Hepatocyte (in vitro differentiated cells): ENCODE measurements at regions not wholly inside any gene's neighbourhood (a gene's known extent, or its start where the extent isn't known, plus 50 kb on each side); places are given as distances from the start of the nearest gene placed in this dataset.

Experiments
- DNase-seq: peaks from one replicate; pipeline ENCODE4 v3.0.0-alpha.2; 2016; ENCODE audit warnings: low spot score
- H2AFZ ChIP-seq: fragments of 200-600 bp; sonication (generic); 2 replicates; pipeline ENCODE4 v1.6.0; 2016; ENCODE audit warnings: antibody characterized with exemption, mild to moderate bottlenecking
- H3K27ac ChIP-seq: fragments of 200-600 bp; sonication (generic); 2 replicates; pipeline ENCODE4 v1.5.1; 2016; ENCODE audit warnings: mild to moderate bottlenecking
- H3K27me3 ChIP-seq: fragments of 200-600 bp; sonication (generic); 2 replicates; pipeline ENCODE4 v1.6.1; 2016
- H3K36me3 ChIP-seq: fragments of 200-600 bp; sonication (generic); replicated peaks from 2 replicates; pipeline ENCODE4 v1.5.1; 2016; ENCODE audit warnings: low read depth; ENCODE audit not compliant: insufficient read depth
- H3K4me1 ChIP-seq: fragments of 200-600 bp; sonication (generic); 2 replicates; pipeline ENCODE4 v1.5.1; 2016; ENCODE audit warnings: mild to moderate bottlenecking, moderate library complexity; ENCODE audit not compliant: insufficient read depth
- H3K4me2 ChIP-seq: fragments of 200-600 bp; sonication (generic); 2 replicates; pipeline ENCODE4 v1.6.0; 2016
- H3K4me3 ChIP-seq: fragments of 200-600 bp; sonication (generic); 2 replicates; pipeline ENCODE4 v1.5.1; 2016; ENCODE audit warnings: mild to moderate bottlenecking
- H3K79me2 ChIP-seq: fragments of 200-600 bp; sonication (generic); 2 replicates; pipeline ENCODE4 v1.6.0; 2017; ENCODE audit warnings: mild to moderate bottlenecking
- H3K9me2 ChIP-seq: fragments of 200-600 bp; sonication (generic); replicated peaks from 2 replicates; pipeline ENCODE4 v1.6.0; 2017; ENCODE audit warnings: mild to moderate bottlenecking; ENCODE audit not compliant: insufficient read depth
- H3K9me3 ChIP-seq: fragments of 200-600 bp; sonication (generic); 2 replicates; pipeline ENCODE4 v1.5.1; 2016; ENCODE audit warnings: low read depth, mild to moderate bottlenecking
- H4K20me1 ChIP-seq: fragments of 200-600 bp; sonication (generic); 2 replicates; pipeline ENCODE4 v1.6.0; 2016; ENCODE audit warnings: mild to moderate bottlenecking; ENCODE audit not compliant: insufficient read depth, poor library complexity, severe bottlenecking
- CTCF ChIP-seq: fragments of 200-600 bp; sonication (generic); IDR thresholded peaks from 2 replicates; pipeline ENCODE4 v1.5.1; 2016; ENCODE audit warnings: antibody characterized with exemption, mild to moderate bottlenecking; ENCODE audit not compliant: poor library complexity
- EZH2 ChIP-seq: fragments of 200-600 bp; sonication (generic); IDR thresholded peaks from 2 replicates; pipeline ENCODE4 v1.6.1; 2016; ENCODE audit warnings: antibody characterized with exemption, mild to moderate bottlenecking, borderline replicate concordance
- EZH2phosphoT487 ChIP-seq: fragments of 200-600 bp; sonication (generic); IDR thresholded peaks from one replicate; pipeline ENCODE4 v1.6.1; 2018; ENCODE audit warnings: antibody characterized with exemption, mild to moderate bottlenecking, low read depth, moderate library complexity; ENCODE audit not compliant: unreplicated experiment, severe bottlenecking
- WGBS: methylation state at CpG from one replicate; pipeline ENCODE4 v1.1.6; 2016; ENCODE audit warnings: low lambda C conversion rate; ENCODE audit errors: missing lambda C conversion rate; 5-methylcytosine and 5-hydroxymethylcytosine counted together

GRCh38 chr4:163680386-163681098 is 186.1 kb downstream of the TMA16 start:
- Histone ChIP-seq H3K4me2 (no peak overlapping the region), H2AFZ (no peak overlapping the region), H3K27me3 (no peaks in the 10 kb centered on the region), H3K79me2 (no peaks in the 10 kb centered on the region), H3K4me1 (no peaks in the 10 kb centered on the region), H3K27ac (no peak overlapping the region), H3K9me2 (no peaks in the 10 kb centered on the region), H3K9me3 (no peaks in the 10 kb centered on the region), H3K4me3 (no peak overlapping the region), H3K36me3 (no peaks in the 10 kb centered on the region), H4K20me1 (no peaks in the 10 kb centered on the region)
- DNase-seq: no peak
- 52% methylated on average over 1 of the region's 1 CpG for WGBS
- TF ChIP-seq EZH2 (no peak), CTCF (no peak), EZH2phosphoT487 (no peak)

- Histone ChIP-seq H3K4me3 (no peak overlapping the region), H2AFZ (no peak overlapping the region)
These were observed 186.8 kb downstream of the TMA16 start for GRCh38 chr4:163681208-163681821.

GRCh38 chr4:163688856-163689255 is 194.4 kb downstream of the TMA16 start:
- Histone ChIP-seq H4K20me1 (no peaks in the 10 kb centered on the region), H3K4me2 (no peak overlapping the region), H3K4me3 (no peak overlapping the region), H3K9me2 (no peaks in the 10 kb centered on the region), H3K27ac (no peak overlapping the region), H3K27me3 (no peaks in the 10 kb centered on the region), H3K4me1 (no peaks in the 10 kb centered on the region), H3K9me3 (no peaks in the 10 kb centered on the region), H3K79me2 (no peaks in the 10 kb centered on the region), H2AFZ (no peak overlapping the region), H3K36me3 (no peaks in the 10 kb centered on the region)
- no peak for DNase-seq
- TF ChIP-seq CTCF (no peak), EZH2phosphoT487 (no peak), EZH2 (no peak)

More at GRCh38 chr4:163681208-163681821, 186.8 kb downstream of the TMA16 start:
- H3K4me2 ChIP-seq: no peak overlapping the region
- H4K20me1 ChIP-seq: no peaks in the 10 kb centered on the region
- H3K79me2 ChIP-seq: no peaks in the 10 kb centered on the region
- H3K9me2 ChIP-seq: no peaks in the 10 kb centered on the region
- peak; percentile 80 for DNase-seq
- TF ChIP-seq CTCF: peak; percentile 54
- no peak for TF ChIP-seq EZH2
- no peaks in the 10 kb centered on the region for H3K27me3 ChIP-seq
- H3K9me3 ChIP-seq: no peaks in the 10 kb centered on the region
- H3K4me1 ChIP-seq: no peaks in the 10 kb centered on the region
- 35% methylated on average over 2 of the region's 2 CpGs for WGBS
- no peak overlapping the region for H3K27ac ChIP-seq
- H3K36me3 ChIP-seq: no peaks in the 10 kb centered on the region
